GM12878 (cell line): ENCODE measurements at regions not wholly inside any gene's neighbourhood (a gene's known extent, or its start where the extent isn't known, plus 50 kb on each side); places are given as distances from the start of the nearest gene placed in this dataset.

Experiments
- ATAC-seq: fragments of 200-7000 bp; cut with Tn5 transposase; 3 replicates; pipeline ENCODE4 v1.9.1; 2020; ENCODE audit warnings: mild to moderate bottlenecking, moderate library complexity
- BruUV-seq: library from RNA; stranded (reverse); fragments of 400-500 nt; replicated peaks from 2 replicates; lab custom pipeline; 2021; lab: Mats Ljungman, UMichigan
- CTCF ChIA-PET: fragments of 300-600 bp; sonication (Branson Sonifier 250); formaldehyde crosslinking; extraction: SDS; loops from one replicate; lab custom pipeline; 2021; ENCODE audit warnings: inconsistent platforms; lab: Yijun Ruan, JAX
- POLR2A ChIA-PET: fragments of 350-600 bp; formaldehyde crosslinking; extraction: SDS; loops from one replicate; lab custom pipeline; 2021; ENCODE audit warnings: inconsistent platforms; lab: Charles Lee
- RAD21 ChIA-PET: fragments of 300-600 bp; sonication (Branson Sonifier 250); formaldehyde crosslinking; loops from one replicate; lab custom pipeline; 2023; ENCODE audit warnings: antibody characterized with exemption; ENCODE audit not compliant: unreplicated experiment; lab: Charles Lee
- SMC1A ChIA-PET: fragments of 300-600 bp; sonication (Branson Sonifier 250); formaldehyde crosslinking; loops from one replicate; lab custom pipeline; 2023; ENCODE audit not compliant: unreplicated experiment, uncharacterized antibody; lab: Charles Lee
- DNase-seq: peaks from one replicate; pipeline ENCODE4 v3.0.0-alpha.2; 2011; ENCODE audit warnings: low read depth, low spot score
- FAIRE-seq: peaks from 3 replicates; lab custom pipeline; 2011; peaks lifted over from hg19 to GRCh38; lab: Jason Lieb, UNC
- H2AFZ ChIP-seq: 2 replicates; pipeline ENCODE4 v1.6.0; 2011; ENCODE audit warnings: low read depth, low read length, control low read depth; ENCODE audit not compliant: control insufficient read depth
- H3K27ac ChIP-seq: 2 replicates; pipeline ENCODE4 v1.5.1; 2011; ENCODE audit warnings: control low read depth; ENCODE audit not compliant: control insufficient read depth, insufficient read depth
- H3K27me3 ChIP-seq, 2 experiments: replicated peaks in 1 of 2; 2 replicates each; pipeline versions ENCODE4 v1.6.0 to v1.6.1; 2011; ENCODE audit warnings: low read length in 1 of 2; ENCODE audit not compliant: control insufficient read depth in 2 of 2, insufficient read depth in 2 of 2
- H3K36me3 ChIP-seq, 2 experiments: 2 replicates each; pipeline ENCODE4 v1.5.1; 2011; ENCODE audit warnings: low read length in 1 of 2; ENCODE audit not compliant: control insufficient read depth in 2 of 2, insufficient read depth in 2 of 2
- H3K4me1 ChIP-seq: 2 replicates; pipeline ENCODE4 v1.6.1; 2011; ENCODE audit warnings: mild to moderate bottlenecking, low read length, moderate library complexity, mixed read lengths; ENCODE audit not compliant: control insufficient read depth, insufficient read depth
- H3K4me2 ChIP-seq: 2 replicates; pipeline ENCODE4 v1.6.0; 2011; ENCODE audit warnings: control low read depth; ENCODE audit not compliant: control insufficient read depth, insufficient read depth
- H3K4me3 ChIP-seq: fragments of 200-600 bp; sonication (generic); 2 replicates; pipeline ENCODE4 v1.5.1; 2016
- H3K79me2 ChIP-seq: 2 replicates; pipeline ENCODE4 v1.6.0; 2011; ENCODE audit warnings: low read length; ENCODE audit not compliant: control insufficient read depth, insufficient read depth
- H3K9ac ChIP-seq: 2 replicates; pipeline ENCODE4 v1.8.0; 2011; ENCODE audit warnings: low read length, control low read depth, mixed read lengths; ENCODE audit not compliant: control insufficient read depth, insufficient read depth
- H3K9me3 ChIP-seq: replicated peaks from 3 replicates; pipeline ENCODE4 v1.5.1; 2011; ENCODE audit warnings: mild to moderate bottlenecking, low read length; ENCODE audit not compliant: control insufficient read depth, insufficient read depth
- H4K20me1 ChIP-seq: 2 replicates; pipeline ENCODE4 v1.6.0; 2011; ENCODE audit not compliant: control insufficient read depth, insufficient read depth
- CHD2 ChIP-seq: IDR thresholded peaks from 2 replicates; pipeline ENCODE4 v1.6.1; 2011; ENCODE audit warnings: low read depth, low read length, improper control_type of control experiment, borderline replicate concordance
- CHD4 ChIP-seq: fragments of 200-600 bp; sonication (generic); IDR thresholded peaks from 2 replicates; pipeline ENCODE4 v1.6.1; 2016; ENCODE audit warnings: mild to moderate bottlenecking
- CTCF ChIP-seq, 3 experiments: IDR thresholded peaks in 2 of 3; conservative IDR thresholded peaks in 1 of 3; 2 replicates each; pipeline ENCODE4 v1.5.1; 2011; ENCODE audit warnings: low read depth in 3 of 3, low read length in 3 of 3, mild to moderate bottlenecking in 3 of 3, control low read depth in 2 of 3, moderate library complexity in 2 of 3, inconsistent platforms in 1 of 3, mixed read lengths in 1 of 3; ENCODE audit not compliant: control insufficient read depth in 2 of 3, insufficient read depth in 1 of 3; ENCODE audit errors: extremely low read depth in 1 of 3
- EGR1 ChIP-seq, 2 experiments: IDR thresholded peaks; 1 replicate in 1 of 2; 2 replicates in 1 of 2; pipeline ENCODE4 v1.6.1; 2011 to 2012; ENCODE audit warnings: low read depth in 2 of 2, low read length in 2 of 2, borderline replicate concordance in 1 of 2, mild to moderate bottlenecking in 1 of 2, moderate library complexity in 1 of 2
- JUNB ChIP-seq: IDR thresholded peaks from 2 replicates; pipeline ENCODE4 v1.6.1; 2016; ENCODE audit warnings: antibody characterized with exemption, mild to moderate bottlenecking
- KDM1A ChIP-seq: fragments of 200-600 bp; sonication (generic); IDR thresholded peaks from 2 replicates; pipeline ENCODE4 v1.6.1; 2016; ENCODE audit warnings: borderline replicate concordance
- MTA2 ChIP-seq: fragments of 450-650 bp; IDR thresholded peaks from 2 replicates; pipeline ENCODE4 v1.6.1; 2016; ENCODE audit warnings: low read depth, mild to moderate bottlenecking, moderate library complexity
- MYC ChIP-seq: IDR thresholded peaks from 2 replicates; pipeline ENCODE4 v1.6.1; 2011; ENCODE audit warnings: mild to moderate bottlenecking, low read length, moderate library complexity, inconsistent platforms; ENCODE audit not compliant: insufficient read depth, insufficient replicate concordance, insufficient read length, severe bottlenecking
- NR2C1 ChIP-seq: fragments of 450-650 bp; IDR thresholded peaks from 2 replicates; pipeline ENCODE4 v1.6.1; 2017; ENCODE audit warnings: antibody characterized with exemption, mild to moderate bottlenecking, moderate library complexity
- NR2C2 ChIP-seq: IDR thresholded peaks from 2 replicates; pipeline ENCODE4 v1.6.1; 2011; ENCODE audit warnings: borderline replicate concordance, low read depth; ENCODE audit not compliant: control insufficient read depth, insufficient read length
- PML ChIP-seq: IDR thresholded peaks from 2 replicates; pipeline ENCODE4 v1.6.1; 2012; ENCODE audit warnings: low read length, inconsistent platforms
- RB1 ChIP-seq: fragments of 450-650 bp; formaldehyde crosslinking; IDR thresholded peaks from 2 replicates; pipeline ENCODE4 v1.6.1; 2017; ENCODE audit warnings: mild to moderate bottlenecking, borderline replicate concordance
- SMARCA5 ChIP-seq: fragments of 450-650 bp; IDR thresholded peaks from 2 replicates; pipeline ENCODE4 v1.6.1; 2017; ENCODE audit warnings: mild to moderate bottlenecking
- SP1 ChIP-seq: IDR thresholded peaks from one replicate; pipeline ENCODE4 v1.6.1; 2011; ENCODE audit warnings: low read depth, low read length
- SPI1 ChIP-seq: IDR thresholded peaks from 2 replicates; pipeline ENCODE4 v1.6.1; 2011; ENCODE audit warnings: low read depth, mild to moderate bottlenecking, low read length, moderate library complexity, borderline replicate concordance; ENCODE audit not compliant: insufficient read depth
- STAT3 ChIP-seq: IDR thresholded peaks from 2 replicates; pipeline ENCODE4 v1.6.1; 2011; ENCODE audit warnings: low read depth, low read length, improper control_type of control experiment
- ZBTB40 ChIP-seq: fragments of 450-650 bp; IDR thresholded peaks from 2 replicates; pipeline ENCODE4 v1.6.1; 2016; ENCODE audit warnings: mild to moderate bottlenecking, moderate library complexity, borderline replicate concordance
- WGBS: methylation state at CpG from one replicate; pipeline ENCODE4 v1.1.6; 2016; ENCODE audit warnings: low lambda C conversion rate; ENCODE audit not compliant: insufficient replicate concordance, insufficient coverage; ENCODE audit errors: missing lambda C conversion rate; 5-methylcytosine and 5-hydroxymethylcytosine counted together
- in situ Hi-C: fragments of 300-500 bp; cut with MboI; formaldehyde crosslinking; loops from 9 replicates; pipeline ENCODE4 v1.14.3; 2018; ENCODE audit warnings: mixed read lengths
- intact Hi-C: fragments of 100-400 bp; cut with micrococcal nuclease; formaldehyde crosslinking; loops from one replicate; pipeline ENCODE4 v1.14.2; 2022; ENCODE audit not compliant: unreplicated experiment

GRCh38 chr5:68727931-68728330, 365.9 kb upstream of the SLC30A5 start:
- BruUV-seq: no TSS peak
- in situ Hi-C loops: no loop called here
- no peak overlapping the region for H3K4me3 ChIP-seq
- no peaks in the 10 kb centered on the region for H3K36me3 ChIP-seq
- TF ChIP-seq SMARCA5 (no peak), JUNB (no peak), CHD2 (no peak), PML (no peak), SPI1 (no peak), CTCF (IDR thresholded peaks at IDR 0.05 in 2 of 3, conservative IDR thresholded peaks at IDR 0.05 in 1 of 3; ENCODE audit: control insufficient read depth in 2 of 3, extremely low read depth in 1 of 3, insufficient read depth in 1 of 3, low read depth in 3 of 3, low read length in 3 of 3) (no peak), RB1 (no peak), CHD4 (no peak), NR2C1 (no peak), SP1 (no peak), EGR1 (IDR thresholded peaks at IDR 0.05; ENCODE audit: borderline replicate concordance in 1 of 2, low read depth in 2 of 2, low read length in 2 of 2) (no peak), MYC (no peak), KDM1A (no peak), STAT3 (no peak), ZBTB40 (no peak), NR2C2 (no peak), MTA2 (no peak)
- TF ChIP-seq, all 136 proteins: peak for 0
- no peak overlapping the region for H3K4me2 ChIP-seq
- no peaks in the 10 kb centered on the region for H4K20me1 ChIP-seq
- H3K79me2 ChIP-seq: no peaks in the 10 kb centered on the region
- ChIA-PET SMC1A (no interaction called here), RAD21 (no interaction called here), POLR2A (no interaction called here), CTCF (no interaction called here)
- ATAC-seq (no peak), DNase-seq (no peak), FAIRE-seq (no peak)
- no peaks in the 10 kb centered on the region; the same call in 2 of the 3 replicates for H3K9me3 ChIP-seq
- intact Hi-C loops: no loop called here
- H3K4me1 ChIP-seq: no peaks in the 10 kb centered on the region
- WGBS: 31% methylated on average over 2 of the region's 2 CpGs
- H3K27ac ChIP-seq: no peak overlapping the region
- no peaks in the 10 kb centered on the region for H3K27me3 ChIP-seq
- no peak overlapping the region for H3K9ac ChIP-seq
- no peak overlapping the region for H2AFZ ChIP-seq
